ENCODE measurements at regions not wholly inside any gene's neighbourhood (a gene's known extent, or its start where the extent isn't known, plus 50 kb on each side); places are given as distances from the start of the nearest gene placed in this dataset.

DNA sequence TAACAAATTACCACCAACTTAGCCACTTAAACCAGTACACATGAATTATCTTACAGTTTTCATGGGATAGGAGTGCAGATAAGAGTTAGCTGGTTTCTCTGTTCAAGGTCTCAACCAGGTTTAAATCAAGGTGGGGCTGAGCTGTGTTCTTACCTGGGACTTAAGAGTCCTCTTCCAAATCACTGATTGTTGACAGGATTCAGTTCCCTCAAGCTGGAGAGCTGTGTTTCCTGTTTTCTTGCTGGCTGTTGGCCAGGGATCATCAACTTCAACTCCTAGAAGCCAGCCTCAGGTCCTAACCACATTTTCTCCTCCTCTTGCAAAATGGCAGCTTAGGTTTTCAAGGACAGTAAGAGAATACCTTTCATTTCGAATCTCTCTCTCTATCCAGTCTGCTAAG is 123.8 kb upstream of the CHRM3 start:
- TF ChIP-seq, protein P1, sequence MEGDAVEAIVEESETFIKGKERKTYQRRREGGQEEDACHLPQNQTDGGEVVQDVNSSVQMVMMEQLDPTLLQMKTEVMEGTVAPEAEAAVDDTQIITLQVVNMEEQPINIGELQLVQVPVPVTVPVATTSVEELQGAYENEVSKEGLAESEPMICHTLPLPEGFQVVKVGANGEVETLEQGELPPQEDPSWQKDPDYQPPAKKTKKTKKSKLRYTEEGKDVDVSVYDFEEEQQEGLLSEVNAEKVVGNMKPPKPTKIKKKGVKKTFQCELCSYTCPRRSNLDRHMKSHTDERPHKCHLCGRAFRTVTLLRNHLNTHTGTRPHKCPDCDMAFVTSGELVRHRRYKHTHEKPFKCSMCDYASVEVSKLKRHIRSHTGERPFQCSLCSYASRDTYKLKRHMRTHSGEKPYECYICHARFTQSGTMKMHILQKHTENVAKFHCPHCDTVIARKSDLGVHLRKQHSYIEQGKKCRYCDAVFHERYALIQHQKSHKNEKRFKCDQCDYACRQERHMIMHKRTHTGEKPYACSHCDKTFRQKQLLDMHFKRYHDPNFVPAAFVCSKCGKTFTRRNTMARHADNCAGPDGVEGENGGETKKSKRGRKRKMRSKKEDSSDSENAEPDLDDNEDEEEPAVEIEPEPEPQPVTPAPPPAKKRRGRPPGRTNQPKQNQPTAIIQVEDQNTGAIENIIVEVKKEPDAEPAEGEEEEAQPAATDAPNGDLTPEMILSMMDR (IDR thresholded peaks at IDR 0.05), result no peak
- TF ChIP-seq POLR2A (IDR thresholded peaks at IDR 0.05), result no peak
